Activated T-cell treated with anti-CD3 and anti-CD28 coated beads, Interleukin-2, amount 50 U/mL, for 48 hours (primary cell): ENCODE measurements at regions not wholly inside any gene's neighbourhood (a gene's known extent, or its start where the extent isn't known, plus 50 kb on each side); places are given as distances from the start of the nearest gene placed in this dataset.

Source experiments
- DNase-seq, 2 experiments: peaks; one replicate each; pipeline ENCODE4 v3.0.0-alpha.2; 2020

DNA sequence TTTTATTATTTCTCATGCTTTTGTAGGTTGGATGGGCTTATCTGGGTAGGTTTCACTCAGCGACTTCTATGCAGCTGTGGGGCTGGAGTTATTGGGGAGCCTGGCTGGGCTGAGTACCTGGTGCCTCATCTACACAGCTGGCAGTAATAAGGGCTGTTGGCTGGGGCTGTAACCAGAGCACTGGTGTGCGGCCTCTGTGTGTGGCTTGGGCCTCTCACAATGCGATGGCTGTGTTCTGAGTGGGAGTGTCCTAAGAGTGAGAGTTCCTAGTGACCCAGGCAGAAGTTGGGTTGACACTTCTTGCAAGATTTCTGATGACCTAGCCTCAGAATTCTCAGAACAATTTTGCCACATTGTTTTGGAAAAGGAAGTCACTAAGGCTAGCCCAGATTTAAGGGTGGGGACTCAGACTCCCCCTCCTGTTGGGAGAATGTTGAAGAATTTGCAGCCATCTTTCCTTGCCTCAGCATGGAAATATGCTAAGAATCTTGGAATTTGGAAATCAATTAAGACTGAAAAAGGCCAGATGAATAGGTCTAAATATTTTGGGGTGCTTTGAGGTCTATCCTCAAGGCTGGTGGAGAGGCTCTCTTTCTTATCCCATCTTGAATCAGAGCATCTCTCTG, 158.8 kb downstream of the SCP2D1 start:
- no peak for DNase-seq

DNA sequence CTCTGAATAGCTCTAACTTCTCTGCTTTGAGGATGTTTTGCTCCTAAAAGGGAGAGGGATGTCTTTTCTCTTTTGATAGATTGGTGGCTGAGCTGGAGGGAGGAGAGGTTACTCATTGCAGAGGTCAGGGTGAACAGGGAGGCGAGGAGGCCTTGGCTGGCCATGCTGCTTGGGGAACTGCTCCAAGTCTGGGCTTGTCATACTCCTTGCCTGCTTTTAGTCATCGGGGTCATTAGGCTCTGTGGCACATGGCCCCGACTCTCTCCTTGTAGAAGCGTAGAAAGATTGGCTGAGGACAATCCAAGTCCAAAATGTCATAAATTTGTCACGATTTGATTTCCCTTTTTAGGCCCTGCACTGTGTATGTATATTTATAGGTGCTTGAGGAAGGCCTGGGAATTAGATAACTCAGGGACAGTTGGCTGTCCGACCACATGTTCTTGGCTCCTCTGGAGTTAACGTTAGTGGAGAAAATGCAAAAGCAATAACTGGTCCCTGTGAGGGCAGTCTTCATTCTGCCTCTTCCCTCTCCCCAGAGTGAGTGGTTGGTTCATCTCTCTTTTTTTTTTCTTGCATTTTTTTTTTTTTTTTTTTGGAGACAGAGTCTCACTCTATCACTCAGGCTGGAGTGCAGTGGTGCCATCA, 160.1 kb downstream of the SCP2D1 start:
- no peak for DNase-seq

DNA sequence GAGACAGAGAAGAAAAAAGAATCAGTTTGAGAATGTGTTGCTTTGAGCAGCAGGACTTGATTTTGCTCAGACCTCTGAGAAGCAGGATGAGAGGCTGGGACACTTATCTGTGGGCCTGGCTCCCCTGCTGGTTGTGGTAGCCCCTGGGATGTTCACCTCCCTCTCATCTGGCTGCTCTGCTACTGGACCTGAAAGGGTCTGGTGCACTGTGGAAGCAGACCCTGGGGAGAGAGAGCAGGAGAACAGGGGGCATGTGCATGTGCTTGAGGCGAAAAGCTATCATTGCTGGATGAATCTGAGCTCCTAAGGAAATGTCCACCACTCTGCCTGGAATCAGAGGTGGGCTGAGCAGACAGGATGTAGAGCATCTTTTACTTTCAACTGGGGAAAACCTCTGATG, 161.1 kb downstream of the SCP2D1 start:
- DNase-seq = no peak

DNA sequence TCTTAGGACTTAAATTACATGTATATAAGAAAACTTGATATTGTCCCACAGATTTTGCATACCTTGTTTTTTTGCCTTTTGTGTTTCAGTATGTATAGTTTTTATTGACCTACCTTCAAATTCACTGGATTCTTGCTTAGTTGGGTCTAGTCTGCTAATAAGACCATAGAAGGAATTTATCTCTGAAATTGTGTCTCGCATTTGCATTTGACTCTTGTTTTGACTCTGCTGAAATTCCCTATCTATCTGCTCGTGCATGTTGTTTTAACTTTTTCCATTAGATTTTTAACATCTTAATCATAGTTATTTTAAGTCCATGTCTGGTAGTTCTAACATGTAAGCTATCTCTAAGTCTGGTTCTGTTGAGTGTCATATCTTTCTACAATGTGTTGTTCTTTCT, 163.9 kb downstream of the SCP2D1 start:
- DNase-seq = no peak

DNA sequence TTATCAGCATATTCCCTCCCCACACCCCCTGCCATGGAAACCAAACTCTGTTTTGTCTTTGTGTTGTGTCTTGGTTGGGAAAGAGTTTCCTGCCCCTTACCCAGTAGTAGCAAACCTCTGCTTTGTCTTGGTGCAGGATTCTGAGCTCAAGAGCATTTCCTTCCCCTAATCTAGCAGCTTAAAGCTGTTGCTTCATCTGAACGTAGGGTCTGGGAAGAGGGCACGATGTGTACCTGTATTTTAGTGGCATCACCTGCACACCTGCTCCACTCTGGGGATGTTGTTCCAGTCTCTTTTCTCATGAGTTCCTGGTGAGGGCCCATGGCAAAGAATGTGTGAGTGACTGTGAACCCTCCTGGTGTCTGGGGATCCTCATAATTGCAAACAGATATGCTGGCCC, 164.7 kb downstream of the SCP2D1 start:
- no peak for DNase-seq

DNA sequence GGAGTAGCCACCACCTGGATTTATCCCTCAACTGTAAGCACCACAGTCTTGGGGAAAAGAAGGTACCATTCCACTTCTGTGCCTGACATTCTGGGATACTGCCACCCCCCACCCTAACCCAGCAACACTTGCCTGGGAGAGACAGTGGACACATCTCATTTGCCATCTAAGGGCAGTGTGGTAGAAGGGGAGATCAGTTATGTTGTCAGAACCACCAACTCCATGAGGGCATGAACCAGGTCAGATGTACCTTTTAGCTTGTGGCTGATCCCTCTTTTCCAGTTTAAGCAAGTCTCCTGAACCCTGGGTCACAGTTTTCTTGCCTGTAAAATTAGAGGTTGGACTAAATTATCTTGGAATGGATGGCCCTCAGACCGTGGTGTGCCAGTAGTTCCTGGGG, 165.5 kb downstream of the SCP2D1 start:
- no peak for DNase-seq

DNA sequence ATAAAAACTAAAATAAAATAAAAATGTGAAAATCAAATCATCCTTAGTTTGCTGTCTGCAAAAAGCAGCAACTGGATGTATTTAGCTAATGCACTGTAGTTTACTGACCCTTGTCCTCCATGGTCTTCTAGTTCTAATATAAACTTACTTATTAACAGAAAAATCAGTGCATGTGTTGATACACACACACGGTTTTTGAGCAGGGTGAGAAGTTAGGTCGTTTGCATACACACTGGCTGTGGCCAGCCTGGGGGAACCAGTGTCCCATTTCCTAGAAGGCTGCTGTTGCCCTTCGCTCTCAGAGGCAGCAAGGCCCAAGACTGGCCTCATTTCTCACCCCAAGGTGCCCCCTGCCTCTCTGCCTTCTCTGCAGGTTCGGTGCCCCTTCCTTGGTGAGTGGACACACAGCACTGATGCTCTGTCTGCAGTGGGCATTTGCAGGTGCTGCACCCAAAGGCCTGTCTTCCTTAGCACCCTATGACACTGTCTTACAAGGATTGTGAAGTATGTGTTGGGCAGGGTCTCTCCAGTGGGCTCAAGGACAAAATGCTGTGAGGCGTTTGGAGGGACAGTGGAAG, 168.5 kb downstream of the SCP2D1 start:
- DNase-seq = no peak

DNA sequence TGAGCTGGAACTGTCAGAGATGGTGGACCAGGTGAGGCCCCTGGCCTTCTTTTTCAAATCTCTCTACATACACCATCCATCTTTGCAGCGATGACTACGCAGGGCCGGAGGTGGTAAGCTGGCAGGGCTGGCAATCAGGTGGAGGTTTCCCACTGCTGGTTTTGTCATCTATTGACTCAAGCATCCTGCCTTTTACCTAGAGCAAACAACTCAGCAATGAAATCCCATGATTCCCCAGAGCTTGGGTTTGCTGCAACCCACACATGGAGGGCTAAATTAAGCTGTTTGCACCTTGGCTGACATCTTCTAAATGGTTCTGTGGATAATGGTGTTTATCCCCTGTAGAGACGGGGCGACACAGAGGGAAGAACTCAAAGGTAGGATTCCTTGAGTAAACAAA, 170.2 kb downstream of the SCP2D1 start:
- DNase-seq = no peak

DNA sequence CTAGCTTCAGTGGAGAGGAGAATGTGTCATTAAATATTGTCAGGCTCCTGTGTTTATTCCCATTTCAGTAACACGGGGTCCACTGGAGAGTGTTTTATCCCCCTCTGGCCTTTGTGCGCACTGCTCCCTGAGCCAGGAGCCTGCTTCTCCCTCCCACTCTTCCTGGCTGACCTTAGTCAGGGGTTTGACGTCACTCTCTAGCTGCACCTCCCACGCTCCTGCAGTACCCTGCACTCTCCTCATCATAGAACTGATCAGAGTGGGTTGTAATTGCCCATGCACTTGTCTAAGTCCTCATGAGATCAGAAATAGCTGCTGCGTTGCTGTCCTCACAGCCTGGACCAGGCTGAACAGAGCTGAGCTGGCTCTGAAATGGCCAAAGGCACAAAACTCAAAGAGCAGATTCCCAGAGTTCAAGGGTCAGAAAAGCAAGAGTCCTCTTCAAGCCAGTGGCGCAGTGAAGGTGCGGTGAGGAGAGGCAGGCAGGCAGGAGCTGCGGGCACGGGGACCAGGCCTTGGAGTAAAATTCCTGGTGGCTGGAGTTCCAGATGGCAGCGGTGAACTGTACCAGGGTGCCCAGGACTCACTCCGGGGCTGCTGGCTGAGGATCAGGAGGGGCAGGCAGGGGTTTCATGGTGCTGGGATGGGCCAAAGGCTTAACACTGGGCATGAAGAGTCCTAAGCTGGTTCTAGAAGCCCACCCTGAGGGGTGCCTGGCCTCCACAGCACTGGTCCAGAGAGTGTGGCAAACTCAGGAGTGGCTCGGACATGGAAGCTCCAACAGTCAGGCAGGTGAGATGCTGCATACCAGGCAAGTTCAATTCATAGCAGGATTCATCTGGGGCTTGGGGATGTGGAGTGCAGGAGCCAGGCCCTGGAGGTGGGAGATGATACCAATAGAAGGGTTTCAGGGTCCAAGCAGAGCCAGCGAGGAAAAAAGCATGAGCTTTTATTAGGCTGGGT, 170.9 kb downstream of the SCP2D1 start:
- DNase-seq = no peak

DNA sequence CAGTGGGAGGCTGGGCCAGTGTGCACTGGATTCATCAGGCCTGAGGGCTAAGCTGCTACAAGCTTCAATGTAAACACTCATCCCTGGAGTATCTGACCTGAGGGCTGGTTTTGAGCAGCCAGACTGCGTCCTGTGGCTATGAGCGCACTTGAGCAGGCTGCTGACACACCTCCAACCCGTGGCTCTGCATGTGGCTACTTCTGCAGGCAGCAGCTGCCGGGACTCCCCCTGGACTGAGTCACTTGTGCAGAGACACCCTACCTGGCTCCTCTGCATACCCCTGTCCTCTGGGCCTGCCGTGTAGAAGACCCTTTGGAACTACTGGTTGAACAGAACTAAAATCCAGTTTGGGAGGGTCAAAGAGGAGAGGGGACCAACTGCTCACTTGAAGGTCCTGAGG, 172.0 kb downstream of the SCP2D1 start:
- DNase-seq = no peak

DNA sequence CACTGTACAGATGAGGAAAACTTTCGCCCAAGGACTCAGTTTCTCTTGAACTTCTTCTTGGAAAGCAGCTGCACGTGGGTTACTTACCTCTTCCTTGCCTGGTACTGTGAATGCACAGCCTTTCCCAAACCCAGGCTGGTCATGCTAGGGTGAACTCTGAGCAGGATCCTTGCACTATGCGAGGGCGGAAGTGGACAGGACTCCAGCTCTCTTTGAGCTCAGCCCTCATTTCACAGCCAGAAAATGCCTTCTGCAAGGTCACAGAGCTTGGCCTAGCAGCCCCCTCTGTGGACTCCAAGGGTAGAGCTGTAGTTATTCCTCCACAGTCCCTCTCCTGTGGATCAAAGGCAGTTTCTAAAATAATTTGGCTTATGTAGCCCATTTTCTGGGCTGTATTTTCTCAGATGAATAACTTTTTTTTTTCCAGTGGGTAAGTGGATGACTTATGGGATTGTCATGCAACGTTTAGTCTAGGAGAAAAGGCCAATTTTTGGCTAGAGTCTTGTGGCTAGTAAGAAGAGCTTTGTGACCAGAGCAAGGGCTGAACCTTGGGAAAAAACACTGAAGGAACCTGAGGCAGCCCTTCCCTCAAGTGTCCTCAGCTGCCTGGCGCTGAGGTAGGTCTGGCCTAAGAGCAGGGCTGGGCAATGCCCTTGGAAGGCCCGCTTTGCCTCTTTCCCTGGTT, 172.7 kb downstream of the SCP2D1 start:
- DNase-seq = no peak

DNA sequence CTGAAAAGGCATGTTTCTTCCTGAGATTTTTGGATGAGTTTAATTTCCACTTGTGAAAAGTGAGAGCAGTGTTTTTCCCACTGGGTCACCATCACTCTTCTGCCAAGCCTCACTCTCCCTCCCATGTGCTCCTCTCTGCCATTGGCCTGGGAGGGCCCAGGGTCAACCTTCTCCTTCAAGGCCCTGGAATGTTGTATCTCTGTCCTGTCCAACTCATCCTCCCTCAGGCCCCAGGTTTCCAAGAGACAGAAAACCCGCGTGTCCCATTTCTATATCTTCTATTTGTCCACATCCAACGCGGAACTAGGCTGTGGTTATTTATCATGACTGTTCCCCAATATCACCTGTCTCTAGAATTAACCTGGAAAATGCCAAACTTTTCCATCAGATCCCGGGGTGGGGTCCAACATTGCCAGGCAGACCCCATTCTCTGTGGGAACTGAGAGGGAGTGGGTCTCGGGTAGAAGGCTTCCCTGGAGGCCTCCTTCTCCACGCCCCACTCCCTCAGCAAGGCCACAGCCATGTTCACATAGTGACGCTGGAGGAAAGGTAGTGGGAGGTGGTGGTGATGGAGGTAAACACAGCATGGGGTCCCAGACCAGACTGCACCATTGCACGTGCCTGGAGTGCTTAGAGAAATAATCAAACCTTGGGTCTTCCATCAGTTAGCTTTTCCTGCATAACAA, 173.5 kb downstream of the SCP2D1 start:
- DNase-seq = no peak

DNA sequence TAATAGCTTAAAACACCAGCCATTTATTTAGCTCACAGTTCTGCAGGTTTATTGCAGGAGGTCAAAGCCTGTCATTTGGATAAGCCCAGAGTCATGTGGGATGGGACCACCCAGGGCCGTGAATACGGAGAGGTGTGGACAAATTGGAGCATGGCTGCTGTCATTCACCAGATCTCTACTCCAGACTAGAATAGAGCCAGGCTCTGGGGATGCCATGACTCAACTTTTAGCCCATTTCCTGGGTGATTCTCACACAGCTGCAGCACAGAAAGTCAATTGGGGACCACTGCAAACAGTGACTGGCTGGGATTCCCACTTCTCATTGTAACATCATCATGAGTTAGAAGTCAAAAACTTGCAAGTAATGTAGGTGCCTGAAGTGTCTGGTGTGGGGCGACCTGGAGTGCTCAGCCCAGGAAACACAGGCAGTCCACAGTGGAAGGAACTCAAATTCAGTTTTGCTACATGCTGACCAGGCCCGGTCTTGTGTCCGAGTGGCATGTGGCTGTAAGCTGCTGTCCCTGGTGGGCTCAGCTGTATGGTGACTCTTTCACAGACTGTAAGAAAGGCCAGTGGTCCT, 174.3 kb downstream of the SCP2D1 start:
- DNase-seq = no peak

DNA sequence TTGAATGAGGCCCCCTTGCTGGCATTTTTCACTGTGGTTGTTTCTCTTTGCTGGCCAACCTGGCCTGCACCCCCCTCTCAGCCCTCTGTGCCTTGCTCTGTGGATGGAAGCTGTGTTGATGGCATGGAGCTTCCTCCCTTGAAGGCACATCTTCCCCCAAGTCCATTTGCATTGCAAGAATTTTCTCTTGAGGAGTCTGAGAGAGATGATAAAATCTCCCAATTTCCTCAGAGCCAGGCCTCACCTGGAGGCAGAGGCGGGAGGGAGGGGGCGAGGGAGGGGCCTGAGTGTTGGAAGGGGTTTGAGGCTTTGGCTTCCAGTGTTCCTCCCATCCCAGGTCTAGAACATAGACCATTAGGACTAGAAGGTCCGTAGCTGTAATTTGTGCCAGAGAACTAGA, 175.1 kb downstream of the SCP2D1 start:
- DNase-seq = no peak

DNA sequence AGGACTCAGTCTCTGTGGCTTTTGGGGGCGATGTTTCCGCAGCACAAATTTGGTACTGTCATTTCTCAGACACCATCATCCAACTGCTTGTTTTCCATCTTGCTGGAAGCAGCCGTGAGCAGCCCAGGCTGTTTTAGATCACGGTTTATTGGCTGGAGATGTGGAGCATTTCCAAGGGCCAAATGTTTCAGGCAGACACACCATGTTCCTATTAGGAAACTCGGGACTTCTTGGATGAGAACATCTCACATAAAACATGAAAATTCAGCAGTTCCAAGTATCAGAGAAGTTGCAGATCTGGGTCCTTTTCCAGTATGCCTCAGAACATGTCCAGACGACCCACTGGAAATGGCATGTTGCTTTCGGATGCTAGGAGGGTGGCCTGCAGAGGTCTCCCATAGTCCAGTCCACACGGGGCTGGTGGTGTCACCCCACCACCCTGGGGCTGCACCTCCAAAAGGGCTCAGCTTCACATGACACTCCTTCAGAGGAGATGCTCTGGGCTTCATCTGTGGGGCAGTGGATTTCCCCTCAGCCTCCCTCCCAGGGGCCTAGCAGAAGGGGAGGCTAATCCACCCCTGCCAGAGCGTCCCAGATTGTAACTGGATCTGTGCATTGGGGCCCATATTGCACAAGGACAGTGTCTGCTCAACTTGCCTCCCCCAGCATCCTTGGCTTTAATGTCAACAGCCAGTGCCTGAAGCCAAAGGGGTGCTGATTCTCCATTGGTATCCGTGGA, 176.3 kb downstream of the SCP2D1 start:
- no peak for DNase-seq

DNA sequence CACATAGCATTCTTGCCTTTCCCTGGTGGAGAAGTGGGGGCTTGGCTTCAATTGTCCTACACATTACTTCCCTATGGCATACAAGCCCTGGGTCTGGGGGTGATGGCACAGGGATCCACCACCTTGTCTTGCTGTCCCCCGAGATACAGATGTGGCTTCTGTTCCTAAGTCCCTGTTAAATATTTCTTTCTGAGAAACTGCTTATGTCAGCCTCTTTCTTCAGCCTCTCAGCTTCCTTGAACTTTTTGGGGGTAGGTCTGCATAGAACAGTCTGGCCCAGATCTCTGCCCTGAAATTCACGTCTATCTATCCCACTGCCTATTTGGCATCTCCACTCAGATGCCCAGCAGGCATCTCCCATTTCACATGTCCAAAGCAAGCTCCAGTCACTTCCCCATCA, 177.4 kb downstream of the SCP2D1 start:
- DNase-seq = no peak

DNA sequence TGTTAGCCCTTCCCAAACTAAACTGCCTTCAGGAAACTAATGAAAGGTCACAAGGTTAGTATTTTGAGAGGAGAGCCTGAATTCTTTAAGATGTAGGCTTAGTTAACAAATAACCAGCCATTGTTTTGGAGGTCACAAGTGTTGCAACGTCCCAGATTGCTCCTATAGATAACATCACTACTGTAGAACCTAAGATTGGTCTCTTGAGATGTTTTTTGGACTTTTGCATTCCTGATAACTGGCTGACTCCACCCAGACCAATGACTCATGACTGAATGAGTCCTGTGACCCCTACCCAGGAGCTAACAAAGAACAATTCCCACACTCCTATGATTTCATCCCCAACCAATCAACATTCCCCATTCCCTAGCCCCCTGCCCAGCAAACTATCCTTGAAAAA, 178.8 kb downstream of the SCP2D1 start:
- no peak for DNase-seq

DNA sequence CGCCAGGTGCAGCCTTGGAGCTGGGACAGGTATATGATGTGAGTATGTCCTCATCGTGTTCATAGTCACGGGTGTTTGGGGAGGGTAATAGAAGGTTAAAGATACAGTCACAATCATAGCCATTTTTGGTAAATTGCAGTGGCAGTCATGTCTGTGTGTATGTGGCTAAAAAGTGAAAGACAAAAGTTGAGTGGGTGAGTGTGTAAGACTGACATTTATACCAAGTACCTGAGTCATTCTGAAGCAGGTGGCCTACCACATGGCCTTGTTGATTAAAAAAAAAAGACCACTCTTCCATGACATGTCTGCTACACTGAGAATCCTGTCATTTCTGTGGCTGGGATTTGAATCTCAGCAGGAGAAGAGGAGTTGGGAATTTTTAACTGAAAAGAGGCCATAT, 181.9 kb downstream of the SCP2D1 start:
- no peak for DNase-seq

DNA sequence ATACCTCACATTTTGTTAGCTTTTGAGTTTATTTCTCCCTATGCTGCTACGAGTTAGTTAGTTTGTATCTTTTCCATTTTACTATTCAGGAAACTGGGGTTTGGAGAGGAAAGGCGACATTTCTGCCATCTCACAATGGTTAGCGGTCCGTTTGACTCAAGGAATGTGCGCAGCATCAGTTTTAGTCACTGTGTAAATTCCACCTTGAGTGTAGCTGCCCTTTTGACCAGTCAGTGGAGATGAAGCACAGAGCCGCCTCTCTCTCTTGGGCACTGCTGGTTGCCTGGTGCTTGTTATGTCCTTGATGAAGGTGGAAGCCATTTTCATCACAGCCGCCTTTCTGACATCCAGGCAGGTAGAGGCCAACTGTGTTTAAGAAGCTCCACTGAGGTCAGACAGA, 185.5 kb downstream of the SCP2D1 start:
- DNase-seq = no peak

DNA sequence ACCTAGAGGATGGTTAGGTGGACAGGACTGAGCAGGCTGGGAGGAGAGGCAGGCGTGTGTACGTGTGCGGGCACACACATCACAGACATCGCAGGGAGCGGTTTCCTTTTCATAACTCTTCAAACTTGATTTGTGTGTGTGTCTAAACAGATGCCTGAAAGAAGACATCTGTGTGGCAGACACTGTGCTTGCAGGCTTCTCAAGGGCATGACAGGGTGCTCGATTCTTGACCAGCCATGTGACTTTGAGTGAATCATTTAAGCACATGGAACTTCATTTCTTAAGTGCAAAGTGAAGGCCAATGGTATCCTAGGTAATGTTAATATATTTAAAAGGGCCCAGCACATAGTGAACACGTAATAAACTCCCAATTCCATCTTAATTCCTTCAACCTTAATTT, 186.5 kb downstream of the SCP2D1 start:
- DNase-seq = no peak

DNA sequence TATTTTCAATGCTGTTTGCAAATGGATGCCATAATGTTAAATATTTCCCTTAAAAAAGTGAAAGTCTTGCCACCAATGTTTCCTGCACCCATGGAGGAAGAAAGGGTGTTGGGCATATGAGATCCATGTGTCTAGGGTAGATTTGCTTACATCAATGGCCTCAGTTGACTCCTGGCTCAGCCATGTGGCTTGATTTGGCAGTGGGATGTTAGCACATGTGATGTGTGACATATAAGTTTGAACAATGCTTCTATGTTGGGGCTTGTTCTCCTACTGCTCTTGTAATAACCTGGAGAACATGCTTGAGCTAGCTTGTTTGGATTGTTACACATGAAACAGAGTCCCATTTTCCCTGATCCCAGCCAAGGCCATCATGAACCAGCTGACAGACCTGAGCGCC, 187.6 kb downstream of the SCP2D1 start:
- no peak for DNase-seq
